ENCODE measurements at regions not wholly inside any gene's neighbourhood (a gene's known extent, or its start where the extent isn't known, plus 50 kb on each side); places are given as distances from the start of the nearest gene placed in this dataset.
A peak's percentile ranks its signal among the peaks of the same experiment; 100 is the strongest.
"Not testable (repeated sequence)": the region's sequence is repeated elsewhere in the genome, so short reads cannot be mapped to it uniquely, and the experiment has no call there.

- no peak for DNase-seq
These were observed 290.7 kb upstream of the CTNNB1 start for GRCh38 chr3:40908612-40909011.

GRCh38 chr3:40911264-40911663 is 288.0 kb upstream of the CTNNB1 start:
- no peak for DNase-seq

GRCh38 chr3:40911928-40912327 is 287.4 kb upstream of the CTNNB1 start:
- no peak for DNase-seq

GRCh38 chr3:40912461-40912860 is 286.8 kb upstream of the CTNNB1 start:
- DNase-seq, result no peak

GRCh38 chr3:40913192-40913591 is 286.1 kb upstream of the CTNNB1 start:
- no peak for DNase-seq

- DNase-seq, result no peak
These were observed 285.7 kb upstream of the CTNNB1 start for GRCh38 chr3:40913641-40914040.

GRCh38 chr3:40914475-40914874 is 284.8 kb upstream of the CTNNB1 start:
- no peak for DNase-seq

GRCh38 chr3:40915346-40915865 is 283.9 kb upstream of the CTNNB1 start:
- DNase-seq, result no peak

- DNase-seq, result no peak
These were observed 279.3 kb upstream of the CTNNB1 start for GRCh38 chr3:40920041-40920440.

GRCh38 chr3:40921251-40921650 is 278.1 kb upstream of the CTNNB1 start:
- no peak for DNase-seq

- no peak for DNase-seq
These were observed 276.2 kb upstream of the CTNNB1 start for GRCh38 chr3:40923143-40923542.

- no peak for DNase-seq
These were observed 275.7 kb upstream of the CTNNB1 start for GRCh38 chr3:40923651-40924050.

GRCh38 chr3:40924559-40925141 is 274.7 kb upstream of the CTNNB1 start:
- DNase-seq, result peak; percentile 66

GRCh38 chr3:40925231-40925630 is 274.1 kb upstream of the CTNNB1 start:
- DNase-seq, result no peak

- no peak for DNase-seq
These were observed 269.2 kb upstream of the CTNNB1 start for GRCh38 chr3:40930131-40930538.

- DNase-seq, result no peak
These were observed 268.5 kb upstream of the CTNNB1 start for GRCh38 chr3:40930756-40931155.

- DNase-seq, result no peak
These were observed 260.7 kb upstream of the CTNNB1 start for GRCh38 chr3:40938591-40938990.

- DNase-seq, result no peak
These were observed 260.1 kb upstream of the CTNNB1 start for GRCh38 chr3:40939030-40939740.

- no peak for DNase-seq
These were observed 259.6 kb upstream of the CTNNB1 start for GRCh38 chr3:40939741-40940130.

- DNase-seq, result no peak
These were observed 258.7 kb upstream of the CTNNB1 start for GRCh38 chr3:40940651-40941050.

- DNase-seq, result not testable (repeated sequence)
These were observed 252.3 kb upstream of the CTNNB1 start for GRCh38 chr3:40947022-40947421.

GRCh38 chr3:40949347-40949746 is 250.0 kb upstream of the CTNNB1 start:
- DNase-seq, result not testable (repeated sequence)

GRCh38 chr3:40951636-40952035 is 247.7 kb upstream of the CTNNB1 start:
- no peak for DNase-seq

- DNase-seq, result no peak
These were observed 238.0 kb upstream of the CTNNB1 start for GRCh38 chr3:40961104-40961857.

All from NCI-H1092 treated with DMSO at 0.1 percent for 48 hours (cell line).